ENCODE measurements at regions not wholly inside any gene's neighbourhood (a gene's known extent, or its start where the extent isn't known, plus 50 kb on each side); places are given as distances from the start of the nearest gene placed in this dataset.
"Not testable (repeated sequence)": the region's sequence is repeated elsewhere in the genome, so short reads cannot be mapped to it uniquely, and the experiment has no call there.

GRCh38 chr3:96324087-96324486, 490.3 kb upstream of the EPHA6 start:
- no peak for DNase-seq (ENCODE audit: low spot score)

DNA sequence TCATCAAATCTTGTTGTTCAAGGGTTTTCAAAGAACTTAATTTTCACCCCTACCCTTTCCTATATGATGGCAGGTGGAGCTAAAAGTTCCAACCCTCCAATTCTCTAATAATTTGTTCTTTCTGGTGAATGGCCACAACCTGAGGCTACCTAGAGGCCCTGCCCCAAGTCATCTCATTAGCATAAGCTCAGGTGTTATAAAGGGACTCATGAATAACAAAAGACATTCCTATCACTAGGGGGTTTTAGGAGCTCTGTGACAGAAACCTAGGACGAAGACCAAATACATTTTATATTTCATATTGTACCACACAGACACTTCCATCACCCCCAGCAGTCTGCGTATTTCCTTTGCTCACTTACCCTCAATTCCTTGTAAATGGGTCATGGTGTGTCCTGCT, 483.6 kb upstream of the EPHA6 start:
- DNase-seq (ENCODE audit: low spot score): no peak

- no peak for DNase-seq (ENCODE audit: low spot score)
Observed at GRCh38 chr3:96331341-96331740, 483.1 kb upstream of the EPHA6 start.

- DNase-seq (ENCODE audit: low spot score): no peak
Observed at GRCh38 chr3:96334779-96335178, 479.6 kb upstream of the EPHA6 start.

DNA sequence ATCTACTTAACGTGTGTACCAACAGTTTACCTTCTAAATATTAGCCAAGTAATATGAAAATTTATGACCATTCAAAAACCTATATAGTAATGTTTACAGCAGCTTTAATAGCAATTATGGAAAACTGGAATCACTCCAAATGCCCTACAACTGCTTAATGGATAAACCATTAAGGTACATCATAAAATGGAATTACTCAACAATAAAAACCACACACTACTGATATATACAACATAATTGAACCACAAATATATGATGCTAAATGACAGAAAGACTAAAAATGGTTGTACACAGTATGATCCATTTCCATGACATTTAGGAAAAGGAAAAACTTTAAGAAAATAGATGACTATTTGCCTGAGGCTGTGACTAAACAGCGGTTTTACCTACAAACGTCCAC, 467.1 kb upstream of the EPHA6 start:
- DNase-seq (ENCODE audit: low spot score): no peak

DNA sequence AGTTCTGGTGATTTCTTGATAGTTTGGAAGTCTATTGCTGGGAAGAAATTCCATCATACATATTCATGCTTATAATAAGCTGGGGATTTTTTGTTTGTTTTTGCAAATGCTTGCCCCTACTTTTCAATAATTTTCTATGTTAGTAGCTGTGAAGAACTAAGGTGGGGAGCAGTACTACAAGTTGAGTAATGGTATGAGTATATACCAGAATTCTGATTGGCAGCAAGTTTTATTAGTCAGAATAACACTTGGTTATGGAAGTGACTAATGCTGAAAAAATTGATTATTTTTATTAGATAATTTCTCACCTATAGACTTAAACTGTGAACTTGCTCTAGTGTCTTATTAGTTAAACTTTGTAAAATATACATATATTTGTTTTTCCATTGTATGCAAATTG, 462.8 kb upstream of the EPHA6 start:
- DNase-seq (ENCODE audit: low spot score): not testable (repeated sequence)

DNA sequence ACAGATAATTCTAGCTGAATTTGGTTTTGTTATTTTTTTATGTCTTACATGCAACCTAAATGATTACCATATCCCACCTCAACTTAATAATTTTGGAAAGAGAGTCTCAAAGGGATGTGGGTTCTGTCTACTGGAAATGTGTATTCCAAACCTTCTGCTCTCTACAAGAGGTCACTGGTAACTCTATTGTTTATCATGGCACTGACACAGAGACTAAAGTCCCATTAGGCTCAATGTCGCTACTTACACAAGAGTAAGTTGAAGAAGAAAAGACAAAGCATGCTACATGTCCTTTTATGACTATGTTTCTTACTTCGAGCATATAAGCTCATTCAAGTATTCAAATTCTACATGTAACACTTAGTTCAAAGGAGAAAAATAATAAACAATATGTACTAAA, 460.3 kb upstream of the EPHA6 start:
- no peak for DNase-seq (ENCODE audit: low spot score)

- no peak for DNase-seq (ENCODE audit: low spot score)
Observed at GRCh38 chr3:96354742-96355141, 459.7 kb upstream of the EPHA6 start.

- no peak for DNase-seq (ENCODE audit: low spot score)
Observed at GRCh38 chr3:96361241-96361640, 453.2 kb upstream of the EPHA6 start.

DNA sequence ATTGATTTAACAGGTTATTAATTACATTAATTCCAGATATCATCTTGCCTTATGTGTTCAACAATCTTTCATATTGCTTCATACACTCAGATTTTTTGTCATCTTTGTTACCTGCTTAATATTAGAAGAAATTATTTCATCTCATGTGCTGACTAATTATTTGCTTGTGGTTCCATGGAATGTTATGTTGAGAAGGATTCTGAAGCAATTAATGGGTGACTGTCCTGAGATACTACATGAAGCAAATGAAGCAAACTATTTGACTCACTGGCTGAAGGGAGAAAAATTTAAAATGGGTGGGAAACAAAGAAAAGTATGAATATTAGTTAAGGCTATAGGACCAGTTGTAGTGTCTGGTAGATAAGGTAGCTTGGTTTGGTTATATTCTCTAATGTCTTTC, 443.8 kb upstream of the EPHA6 start:
- DNase-seq (ENCODE audit: low spot score): no peak

DNA sequence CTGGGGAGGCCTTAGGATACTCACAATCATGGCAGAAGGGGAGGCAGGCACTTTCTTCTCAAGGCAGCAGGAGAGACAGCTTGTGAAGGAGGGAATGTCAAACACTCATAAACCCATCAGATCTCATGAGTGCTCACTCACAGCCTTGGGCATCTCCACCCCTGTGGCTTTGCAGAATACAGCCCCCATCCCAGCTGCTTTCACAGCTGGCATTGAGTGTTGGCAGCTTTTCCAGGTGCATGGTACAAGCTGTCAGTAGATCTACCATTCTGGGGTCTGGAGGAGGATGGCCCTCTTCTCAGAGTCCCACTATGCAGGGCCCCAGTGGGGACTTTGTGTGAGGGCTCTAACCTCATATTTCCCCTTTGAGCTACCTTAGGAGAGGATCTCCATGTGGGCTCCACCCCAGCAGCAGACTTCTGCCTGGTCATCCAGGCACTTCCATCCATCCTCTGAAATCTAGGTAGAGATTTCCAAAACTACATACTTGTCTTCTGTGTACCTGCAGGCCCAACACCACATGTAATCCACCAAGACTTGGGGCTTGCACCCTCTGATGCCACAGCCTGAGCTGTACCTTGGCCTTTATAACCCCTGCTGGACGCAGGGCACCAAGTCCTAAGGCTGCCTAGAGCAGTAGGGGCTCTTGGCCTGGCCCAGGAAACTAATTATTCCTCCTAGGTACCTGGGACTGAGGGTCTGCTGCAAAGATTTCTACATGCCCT, 404.2 kb upstream of the EPHA6 start:
- no peak for DNase-seq (ENCODE audit: low spot score)

DNA sequence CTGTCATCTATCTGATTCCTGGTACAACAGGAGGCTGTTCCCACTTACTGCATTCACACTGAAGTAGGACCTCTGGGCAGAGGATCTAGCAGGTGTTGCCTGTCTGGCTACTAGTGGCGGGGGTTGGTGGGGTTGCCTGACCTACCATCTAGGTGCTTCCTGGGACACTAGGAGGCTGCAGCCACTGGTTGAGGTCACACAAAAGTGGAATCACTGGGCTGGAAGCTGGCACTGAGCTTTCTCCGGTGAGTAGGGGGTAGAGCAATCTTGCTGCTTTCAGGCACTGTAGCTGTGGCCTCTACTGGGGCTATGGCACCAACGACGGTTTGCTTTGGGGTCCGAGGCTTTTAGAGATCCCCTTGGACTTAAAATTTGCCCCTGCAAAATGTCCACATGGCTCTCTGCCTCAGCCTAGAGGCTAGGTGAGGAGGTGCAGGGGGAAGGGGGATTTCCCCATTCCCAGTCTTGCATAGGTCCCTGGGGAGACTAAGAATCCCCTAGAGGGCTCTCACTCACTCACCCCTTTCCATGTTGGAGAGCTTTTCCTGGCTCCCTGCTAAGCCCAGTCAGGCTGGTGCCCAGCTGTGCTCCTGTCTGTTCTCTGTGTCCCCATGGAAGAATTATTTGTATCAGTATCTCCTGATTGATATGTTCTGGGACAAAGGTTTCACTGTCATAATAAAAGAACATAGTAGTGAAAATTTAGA, 397.7 kb upstream of the EPHA6 start:
- no peak for DNase-seq (ENCODE audit: low spot score)

- no peak for DNase-seq (ENCODE audit: low spot score)
Observed at GRCh38 chr3:96428097-96428496, 386.3 kb upstream of the EPHA6 start.

- DNase-seq (ENCODE audit: low spot score): no peak
Observed at GRCh38 chr3:96430079-96430478, 384.3 kb upstream of the EPHA6 start.

GRCh38 chr3:96434651-96435050, 379.7 kb upstream of the EPHA6 start:
- no peak for DNase-seq (ENCODE audit: low spot score)

DNA sequence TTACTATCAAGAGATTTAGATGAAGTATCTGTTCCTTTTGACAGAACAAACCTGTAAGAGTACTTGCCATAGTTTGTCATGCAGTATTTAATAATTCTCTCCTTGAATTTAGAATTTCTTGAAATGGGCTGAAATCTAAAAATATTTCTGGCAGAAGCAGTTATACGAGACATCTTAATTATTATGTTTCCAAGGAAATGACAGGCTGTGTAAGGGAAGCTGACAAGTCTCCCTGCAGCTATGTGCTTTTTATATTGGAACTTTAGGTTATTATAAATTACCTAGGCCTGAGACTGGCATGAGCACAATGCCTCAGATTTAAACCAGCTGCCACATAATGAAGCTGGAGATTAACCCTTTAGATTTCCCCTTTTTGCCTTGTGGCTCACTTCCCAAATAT, 365.0 kb upstream of the EPHA6 start:
- DNase-seq (ENCODE audit: low spot score): no peak

GRCh38 chr3:96449803-96450202, 364.6 kb upstream of the EPHA6 start:
- DNase-seq (ENCODE audit: low spot score): no peak

GRCh38 chr3:96450699-96451098, 363.7 kb upstream of the EPHA6 start:
- no peak for DNase-seq (ENCODE audit: low spot score)

- no peak for DNase-seq (ENCODE audit: low spot score)
Observed at GRCh38 chr3:96465521-96465920, 348.9 kb upstream of the EPHA6 start.

DNA sequence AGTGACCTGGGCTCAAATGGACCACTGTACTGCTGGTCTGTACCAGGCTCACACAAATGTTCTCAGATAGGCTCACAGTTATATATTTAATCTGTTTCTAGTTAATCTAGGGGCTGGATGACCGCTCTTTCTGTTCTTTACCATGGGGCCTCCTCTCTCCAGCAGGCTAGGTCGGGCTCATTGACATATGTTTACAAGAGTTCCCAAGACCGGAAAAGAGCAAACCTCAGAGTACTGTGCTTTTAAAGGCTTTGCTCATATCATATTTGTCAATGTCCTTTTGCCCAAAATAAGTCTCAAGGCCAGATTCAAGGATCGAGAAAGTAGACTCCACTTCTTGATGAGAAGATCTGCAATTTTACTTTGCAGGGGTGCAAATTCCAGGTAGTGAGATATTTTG, 348.0 kb upstream of the EPHA6 start:
- DNase-seq (ENCODE audit: low spot score): no peak

- no peak for DNase-seq (ENCODE audit: low spot score)
Observed at GRCh38 chr3:96467639-96468038, 346.8 kb upstream of the EPHA6 start.

GRCh38 chr3:96478496-96478895, 335.9 kb upstream of the EPHA6 start:
- no peak for DNase-seq (ENCODE audit: low spot score)

DNA sequence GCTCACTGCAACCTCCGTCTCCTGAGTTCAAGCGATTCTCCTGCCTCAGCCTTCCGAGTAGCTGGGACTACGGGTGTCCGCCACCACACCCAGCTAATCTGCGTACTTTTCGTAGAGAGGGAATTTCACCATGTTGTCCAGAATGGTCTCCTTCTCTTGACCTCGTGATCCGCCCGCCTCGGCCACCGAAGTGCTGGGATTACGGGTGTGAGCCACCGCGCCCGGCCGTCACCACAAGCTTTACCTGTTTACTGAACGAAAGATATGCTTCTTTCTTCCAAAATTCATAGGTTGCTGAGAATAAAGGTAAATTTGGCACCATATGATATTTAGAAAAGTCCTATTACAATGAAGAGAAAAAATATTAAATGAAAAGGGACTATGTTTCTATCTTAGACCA, 333.5 kb upstream of the EPHA6 start:
- no peak for DNase-seq (ENCODE audit: low spot score)

GRCh38 chr3:96483191-96483590, 331.2 kb upstream of the EPHA6 start:
- DNase-seq (ENCODE audit: low spot score): not testable (repeated sequence)
